Activated B cell treated with CpG ODN at 0.5 μM for 24 hours (primary cell): ENCODE measurements at regions not wholly inside any gene's neighbourhood (a gene's known extent, or its start where the extent isn't known, plus 50 kb on each side); places are given as distances from the start of the nearest gene placed in this dataset.

Experiments used
- ATAC-seq: fragments of 200-7000 bp; cut with Tn5 transposase; one replicate; pipeline ENCODE4 v1.10.0; 2021; ENCODE audit warnings: low read depth, mild to moderate bottlenecking, moderate library complexity
- CTCF ChIA-PET: fragments of 350-600 bp; sonication (Branson Sonifier 250); formaldehyde crosslinking; loops from one replicate; lab custom pipeline; 2021; ENCODE audit warnings: antibody characterized with exemption; lab: Charles Lee
- POLR2A ChIA-PET: fragments of 350-600 bp; sonication (Branson Sonifier 250); formaldehyde crosslinking; loops from one replicate; lab custom pipeline; 2021; ENCODE audit warnings: antibody characterized with exemption; lab: Charles Lee
- DNase-seq: peaks from one replicate; pipeline ENCODE4 v3.0.0; 2022
- H3K27ac Mint-ChIP-seq: one replicate; pipeline ENCODE4 v1.8.0; 2020; ENCODE audit warnings: mixed read lengths
- H3K27me3 Mint-ChIP-seq: one replicate; pipeline ENCODE4 v1.8.0; 2021; ENCODE audit warnings: mixed read lengths
- H3K36me3 Mint-ChIP-seq: one replicate; pipeline ENCODE4 v1.8.0; 2021; ENCODE audit warnings: low read depth, mixed read lengths
- H3K4me1 Mint-ChIP-seq: one replicate; pipeline ENCODE4 v1.8.0; 2021; ENCODE audit warnings: mixed read lengths
- H3K4me3 Mint-ChIP-seq: one replicate; pipeline ENCODE4 v1.8.0; 2020; ENCODE audit warnings: mild to moderate bottlenecking, mixed read lengths
- H3K9me3 Mint-ChIP-seq: one replicate; pipeline ENCODE4 v1.8.0; 2020; ENCODE audit warnings: mixed read lengths
- CTCF ChIP-seq: fragments of 200-600 bp; IDR thresholded peaks from one replicate; pipeline ENCODE4 v1.8.0; 2022; ENCODE audit warnings: antibody characterized with exemption, mild to moderate bottlenecking
- intact Hi-C: fragments of 100-400 bp; cut with micrococcal nuclease; formaldehyde crosslinking; loops from one replicate; pipeline ENCODE4 v1.15.1; 2024

- no peak overlapping the region for H3K27ac Mint-ChIP-seq
- no peaks in the 10 kb centered on the region for H3K4me1 Mint-ChIP-seq
- TF ChIP-seq CTCF = no peak
- CTCF ChIA-PET = no interaction called here
- no peak for DNase-seq
- no peaks in the 10 kb centered on the region for H3K9me3 Mint-ChIP-seq
- POLR2A ChIA-PET = no interaction called here
- no peak overlapping the region for H3K4me3 Mint-ChIP-seq
- no peaks in the 10 kb centered on the region for H3K27me3 Mint-ChIP-seq
- no peak for ATAC-seq
- no peaks in the 10 kb centered on the region for H3K36me3 Mint-ChIP-seq
- intact Hi-C loops = no loop called here
Measured at GRCh38 chr3:81439108-81439507, 322.3 kb downstream of the GBE1 start.

DNA sequence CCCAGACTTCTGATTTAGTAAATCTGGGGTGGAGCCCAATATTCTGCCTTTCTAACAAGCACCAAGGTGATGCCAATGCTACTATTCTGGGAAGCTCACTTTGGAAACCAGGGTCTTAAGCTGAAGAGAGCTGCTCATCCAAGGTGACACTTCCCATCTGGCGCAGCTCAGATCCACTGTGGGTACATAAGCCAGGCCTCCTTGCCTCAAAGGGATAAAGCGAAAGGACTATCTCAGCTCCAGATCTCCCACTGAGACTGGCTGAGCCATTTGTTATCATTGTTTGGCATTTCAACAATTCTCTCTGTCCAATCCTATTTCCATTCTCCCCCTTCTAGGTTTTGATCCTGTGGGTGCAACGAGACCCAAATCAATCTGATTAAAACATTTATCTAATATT lies 323.8 kb downstream of the GBE1 start:
- Mint-ChIP-seq H3K9me3 (no peaks in the 10 kb centered on the region), H3K27me3 (no peaks in the 10 kb centered on the region), H3K27ac (no peak overlapping the region), H3K4me1 (no peaks in the 10 kb centered on the region), H3K4me3 (no peak overlapping the region), H3K36me3 (no peaks in the 10 kb centered on the region)
- POLR2A ChIA-PET = no interaction called here
- ATAC-seq = no peak
- intact Hi-C loops = no loop called here
- DNase-seq = no peak
- CTCF ChIA-PET = no interaction called here
- no peak for TF ChIP-seq CTCF

GRCh38 chr3:81436182-81436581 lies 325.3 kb downstream of the GBE1 start:
- no peaks in the 10 kb centered on the region for H3K27me3 Mint-ChIP-seq
- H3K36me3 Mint-ChIP-seq = no peaks in the 10 kb centered on the region
- H3K4me3 Mint-ChIP-seq = no peak overlapping the region
- ChIA-PET CTCF (no interaction called here), POLR2A (no interaction called here)
- TF ChIP-seq CTCF = no peak
- no peak overlapping the region for H3K27ac Mint-ChIP-seq
- H3K9me3 Mint-ChIP-seq = no peaks in the 10 kb centered on the region
- DNase-seq = no peak
- H3K4me1 Mint-ChIP-seq = no peaks in the 10 kb centered on the region
- intact Hi-C loops = no loop called here
- no peak for ATAC-seq

GRCh38 chr3:81435050-81435449 lies 326.4 kb downstream of the GBE1 start:
- H3K27me3 Mint-ChIP-seq = no peaks in the 10 kb centered on the region
- intact Hi-C loops = no loop called here

GRCh38 chr3:81434161-81434560 lies 327.3 kb downstream of the GBE1 start:
- POLR2A ChIA-PET = no interaction called here
- H3K9me3 Mint-ChIP-seq = no peaks in the 10 kb centered on the region
- no peaks in the 10 kb centered on the region for H3K4me1 Mint-ChIP-seq
- no peak overlapping the region for H3K27ac Mint-ChIP-seq
- no peaks in the 10 kb centered on the region for H3K36me3 Mint-ChIP-seq
- DNase-seq = no peak
- CTCF ChIA-PET = no interaction called here
- ATAC-seq = no peak
- intact Hi-C loops = no loop called here
- no peaks in the 10 kb centered on the region for H3K27me3 Mint-ChIP-seq
- H3K4me3 Mint-ChIP-seq = no peak overlapping the region
- TF ChIP-seq CTCF = no peak

More at GRCh38 chr3:81435050-81435449, 326.4 kb downstream of the GBE1 start:
- no peak for TF ChIP-seq CTCF
- Mint-ChIP-seq H3K9me3 (no peaks in the 10 kb centered on the region), H3K36me3 (no peaks in the 10 kb centered on the region), H3K4me1 (no peaks in the 10 kb centered on the region), H3K27ac (no peak overlapping the region), H3K4me3 (no peak overlapping the region)
- ChIA-PET CTCF (no interaction called here), POLR2A (no interaction called here)
- DNase-seq (no peak), ATAC-seq (no peak)
